GM21723 (cell line): ENCODE measurements at regions not wholly inside any gene's neighbourhood (a gene's known extent, or its start where the extent isn't known, plus 50 kb on each side); places are given as distances from the start of the nearest gene placed in this dataset.

ENCODE experiments used
- ATAC-seq: cut with Tn5 transposase; IDR thresholded peaks from one replicate; pipeline ENCODE4 v1.9.1; 2021; ENCODE audit warnings: mild to moderate bottlenecking, moderate library complexity; ENCODE audit not compliant: unreplicated experiment

DNA sequence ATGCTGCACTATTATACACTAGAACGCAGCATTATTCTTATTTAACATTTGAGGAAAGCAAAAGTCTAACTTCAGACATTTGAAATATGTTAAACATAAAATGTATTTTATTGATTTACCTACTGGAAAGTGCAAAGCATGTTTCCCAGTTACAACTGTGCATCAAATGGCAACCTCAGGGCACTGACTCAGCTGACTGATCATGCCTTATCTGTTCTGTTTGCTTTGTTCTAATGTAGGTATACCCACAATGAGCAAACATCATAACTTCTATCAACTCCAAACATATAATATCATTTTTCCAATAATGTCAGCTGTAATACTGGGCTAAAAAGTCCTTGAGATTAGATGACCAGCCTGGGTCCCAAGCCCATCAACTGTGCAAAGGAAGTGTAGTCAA lies 431.0 kb downstream of the FOXG1 start:
- ATAC-seq, result no peak

DNA sequence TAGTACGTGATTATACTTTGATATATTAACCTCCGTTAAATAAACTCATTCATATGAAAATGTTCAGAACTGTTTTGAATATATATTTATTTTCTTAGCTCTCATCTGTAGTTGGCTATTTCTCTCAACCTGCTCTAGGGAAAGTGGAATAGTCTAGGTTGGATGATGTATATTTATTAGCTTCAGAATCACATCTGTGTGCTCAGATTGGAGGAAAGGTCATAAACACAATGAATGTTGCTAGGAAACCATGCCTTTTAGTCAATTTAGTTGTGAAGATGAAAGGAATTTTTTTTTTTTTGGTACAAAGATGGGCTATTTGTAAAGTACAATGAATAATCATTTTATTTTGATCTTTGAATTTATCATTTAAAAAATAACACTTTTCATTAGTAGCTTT lies 439.1 kb downstream of the FOXG1 start:
- no peak for ATAC-seq

DNA sequence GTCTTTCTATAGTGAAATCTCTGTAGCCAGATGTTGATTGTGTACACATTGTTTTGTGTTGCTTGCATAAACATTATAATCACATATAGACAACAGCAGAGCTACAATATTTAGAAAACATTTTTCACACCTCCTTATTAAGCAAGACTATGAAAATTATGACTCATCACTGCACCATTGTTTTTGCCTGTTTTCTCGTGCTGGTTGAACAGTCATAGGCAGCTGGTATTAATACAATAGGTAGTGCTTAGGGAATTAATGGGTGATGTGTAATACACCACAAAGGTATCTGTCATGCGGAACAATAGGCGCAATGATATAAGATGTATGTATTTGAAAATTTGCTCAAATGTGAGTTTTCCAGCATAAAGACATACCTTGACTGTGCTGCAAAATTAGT lies 449.3 kb downstream of the FOXG1 start:
- no peak for ATAC-seq

DNA sequence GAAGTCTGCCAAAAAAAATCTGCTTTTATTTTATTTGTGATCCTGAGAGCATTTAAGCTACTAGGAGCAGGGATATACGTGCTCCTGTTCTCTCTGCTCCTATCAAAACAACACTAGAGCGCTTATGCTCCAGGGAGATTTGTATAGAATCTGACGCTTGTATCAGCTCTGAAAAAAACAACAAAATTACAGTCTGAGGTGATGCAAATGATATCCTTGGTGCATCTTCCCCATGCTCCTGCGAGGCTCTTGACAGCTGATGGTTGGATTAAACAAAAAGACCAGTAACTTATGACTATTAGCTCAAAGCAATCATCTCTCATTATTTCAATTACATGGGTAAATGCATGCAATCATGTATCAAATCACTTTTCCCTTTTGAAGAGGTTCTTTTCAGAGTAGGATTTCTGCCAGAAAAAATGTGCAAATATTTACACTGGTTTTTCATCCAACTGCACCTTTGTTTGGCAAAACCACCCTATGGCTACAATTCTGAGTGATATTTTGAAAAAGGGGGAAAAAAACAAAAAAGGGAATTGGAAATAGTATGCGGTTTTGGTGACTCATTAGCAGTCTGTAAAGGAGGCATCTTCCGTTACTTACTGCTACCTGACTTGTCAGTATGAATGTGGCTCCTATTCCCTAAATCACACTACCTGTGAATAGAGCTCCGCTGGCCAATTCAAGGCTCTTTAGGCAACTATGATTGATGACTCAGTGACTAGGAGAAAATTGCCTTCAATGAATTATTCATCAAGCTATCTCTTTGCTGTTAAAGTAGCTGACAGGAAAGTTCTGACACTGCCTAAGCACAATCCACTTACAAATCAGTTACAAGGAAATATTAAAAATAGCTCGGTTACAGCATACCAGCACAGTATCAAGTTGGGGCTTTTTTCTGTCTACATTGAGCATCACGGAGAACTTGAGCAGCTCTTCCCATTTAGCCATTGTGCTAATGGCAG lies 450.0 kb downstream of the FOXG1 start:
- no peak for ATAC-seq

DNA sequence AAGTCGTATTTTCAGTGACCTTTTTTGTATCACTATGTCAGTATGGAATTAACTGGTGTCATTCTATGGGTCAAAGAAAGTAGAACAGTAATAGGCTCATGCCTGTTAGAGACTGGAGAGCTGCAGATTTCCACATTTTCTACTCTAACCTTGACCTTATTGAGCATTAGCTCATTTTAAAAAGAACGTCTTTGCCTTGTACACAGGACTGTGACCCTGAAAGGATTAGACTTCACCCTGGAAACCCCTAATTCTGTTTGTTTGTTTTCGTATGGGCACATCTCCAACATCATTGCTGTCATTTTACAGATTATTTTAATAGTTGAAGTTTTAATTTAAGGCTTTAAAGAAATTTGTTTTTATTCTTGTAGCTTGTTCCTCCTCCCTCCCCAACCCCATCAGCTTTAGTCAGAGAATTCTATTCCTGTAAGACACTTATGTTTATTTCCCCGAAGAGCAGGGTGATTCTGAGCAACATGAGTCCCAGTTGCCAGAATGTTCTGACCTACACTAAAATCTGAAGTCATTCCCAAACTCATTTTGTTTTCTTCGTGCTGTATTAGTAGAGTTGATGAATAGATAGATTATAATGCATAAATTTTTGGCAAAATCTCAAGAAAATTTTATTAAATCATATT lies 451.3 kb downstream of the FOXG1 start:
- ATAC-seq, result no peak

DNA sequence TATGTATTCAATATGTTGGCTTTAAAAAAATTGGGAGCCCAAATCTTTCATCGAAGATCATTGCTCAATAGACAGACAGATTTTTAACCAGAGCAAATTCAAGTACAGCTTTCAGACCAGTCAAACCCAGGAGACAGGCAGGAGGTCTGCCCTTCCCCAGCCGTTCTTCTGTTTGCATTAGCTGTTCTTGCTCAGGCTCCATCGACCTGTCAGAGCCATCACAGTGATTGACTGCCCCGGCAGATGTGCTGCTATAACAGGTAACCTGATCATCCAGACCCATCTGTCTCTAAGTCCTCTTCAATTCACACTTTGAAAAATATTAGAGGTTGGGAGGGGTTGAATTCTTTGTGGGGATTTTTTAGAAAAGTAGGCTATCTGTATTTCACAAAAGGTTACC lies 453.5 kb downstream of the FOXG1 start:
- no peak for ATAC-seq

DNA sequence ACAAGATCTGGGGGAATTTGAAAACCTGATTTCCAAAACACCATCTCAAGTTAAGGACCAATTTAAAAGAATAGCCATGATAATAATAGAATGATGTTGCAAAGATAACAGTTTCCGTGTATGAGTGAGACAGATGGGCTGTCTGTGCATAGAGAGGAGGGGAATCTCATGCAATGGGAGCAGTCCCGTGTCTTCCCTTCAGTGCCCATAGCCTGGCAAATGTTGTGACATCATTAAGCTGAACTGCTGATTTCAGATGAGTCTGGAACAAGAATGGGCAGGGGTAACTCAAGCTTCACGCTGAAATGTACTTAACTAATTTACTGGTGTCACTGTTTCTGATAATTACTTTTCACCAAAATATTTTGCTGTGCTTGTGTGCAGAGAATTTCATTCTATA lies 454.0 kb downstream of the FOXG1 start:
- ATAC-seq, result no peak

DNA sequence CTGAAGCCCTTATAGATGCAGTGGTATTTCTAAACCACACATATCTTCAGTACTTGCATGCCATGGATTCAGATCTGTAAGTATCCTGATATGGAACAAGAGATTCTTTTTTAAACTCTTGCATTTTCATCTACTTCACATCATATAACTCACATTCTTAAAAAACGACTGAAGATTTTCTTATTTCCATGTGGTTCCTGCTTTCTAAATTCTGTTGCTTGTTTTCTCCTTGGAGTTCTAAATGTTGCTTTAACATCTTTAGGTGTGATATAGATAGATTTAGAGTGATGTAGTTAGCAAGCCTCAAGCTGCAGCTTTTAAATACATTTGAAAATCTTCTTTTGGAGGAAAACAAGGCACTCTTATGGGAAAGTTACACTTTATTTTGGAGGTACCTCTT lies 455.4 kb downstream of the FOXG1 start:
- no peak for ATAC-seq

DNA sequence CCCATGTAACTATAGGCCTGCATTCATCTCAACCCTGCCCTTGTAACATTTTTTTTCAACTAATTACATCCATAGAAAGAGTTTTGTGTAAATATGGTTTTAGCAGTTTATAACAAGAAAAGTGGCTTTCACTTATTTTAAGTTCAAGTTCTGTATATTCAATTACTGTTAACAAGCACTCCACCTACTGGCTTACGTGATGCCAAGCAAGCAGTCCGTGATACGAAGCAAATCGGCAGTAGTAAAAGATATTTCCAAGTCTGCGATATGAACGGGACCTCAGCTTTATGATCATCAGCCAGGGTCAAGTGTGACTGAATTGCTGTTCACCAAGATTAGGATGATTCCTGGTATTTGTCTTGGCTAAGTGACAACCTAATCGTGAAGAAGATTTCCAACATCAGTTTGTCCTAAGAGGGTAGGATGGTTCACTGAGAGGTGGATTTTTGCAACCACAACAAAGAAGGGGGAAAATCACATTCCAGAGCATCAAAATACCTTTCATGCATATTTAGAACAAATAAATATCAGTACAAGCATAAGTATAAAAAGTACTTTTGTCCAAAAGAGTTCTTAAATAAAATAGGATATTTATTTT lies 456.2 kb downstream of the FOXG1 start:
- no peak for ATAC-seq

DNA sequence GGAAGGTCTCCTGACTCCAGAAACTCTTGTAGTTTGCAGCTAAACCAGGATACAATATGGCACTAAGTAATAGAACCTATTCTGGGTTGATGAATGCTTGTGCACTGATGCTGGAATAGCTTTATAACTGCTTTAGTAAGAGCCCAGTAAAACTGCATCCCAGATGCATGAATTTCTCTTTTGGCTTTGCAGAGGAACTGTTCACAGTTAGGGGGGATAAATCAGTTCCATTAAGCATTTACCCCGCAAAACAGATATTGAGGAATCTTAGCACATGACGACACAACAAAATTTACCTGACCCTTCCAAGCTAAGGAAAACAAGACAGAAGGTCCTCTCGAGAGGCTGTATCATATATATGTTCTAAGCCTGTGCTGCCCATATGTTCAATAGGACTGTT lies 457.4 kb downstream of the FOXG1 start:
- no peak for ATAC-seq

DNA sequence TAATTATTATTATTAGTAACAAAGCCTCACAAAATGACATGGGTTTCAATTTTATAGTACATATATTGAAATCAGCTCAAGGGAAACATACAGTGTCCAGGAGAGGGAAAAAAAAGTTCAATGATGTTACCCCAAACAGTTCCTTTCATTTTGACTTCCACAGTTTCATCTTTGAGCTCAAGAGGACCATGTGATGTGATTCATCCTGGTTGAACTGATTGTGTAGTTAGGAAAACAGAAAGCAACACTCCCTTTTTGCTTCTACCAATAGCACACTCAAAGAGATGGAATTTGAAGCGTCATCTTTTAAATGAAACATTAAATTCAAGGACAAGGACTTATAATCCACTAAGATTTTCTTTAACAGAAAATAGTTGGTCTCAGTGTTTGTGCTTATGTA lies 461.0 kb downstream of the FOXG1 start:
- no peak for ATAC-seq

DNA sequence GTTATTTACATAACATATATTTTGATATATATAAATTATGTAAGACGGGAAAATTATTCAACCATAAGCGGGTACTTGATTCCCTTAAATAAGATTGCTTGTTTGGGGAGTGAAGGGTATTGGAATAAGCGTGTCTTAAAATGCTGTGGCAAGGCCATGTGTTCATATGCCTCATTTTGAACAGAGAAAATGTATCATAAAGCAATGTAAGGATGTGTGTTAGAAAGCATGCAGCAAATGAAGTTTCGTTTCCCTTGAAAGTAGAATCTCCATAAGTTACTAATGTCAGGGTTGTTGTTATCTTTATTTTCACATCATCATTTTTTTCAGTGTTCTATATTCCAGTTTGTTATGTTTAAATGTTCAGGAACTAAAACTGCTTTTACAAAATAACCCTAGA lies 465.6 kb downstream of the FOXG1 start:
- ATAC-seq, result no peak

DNA sequence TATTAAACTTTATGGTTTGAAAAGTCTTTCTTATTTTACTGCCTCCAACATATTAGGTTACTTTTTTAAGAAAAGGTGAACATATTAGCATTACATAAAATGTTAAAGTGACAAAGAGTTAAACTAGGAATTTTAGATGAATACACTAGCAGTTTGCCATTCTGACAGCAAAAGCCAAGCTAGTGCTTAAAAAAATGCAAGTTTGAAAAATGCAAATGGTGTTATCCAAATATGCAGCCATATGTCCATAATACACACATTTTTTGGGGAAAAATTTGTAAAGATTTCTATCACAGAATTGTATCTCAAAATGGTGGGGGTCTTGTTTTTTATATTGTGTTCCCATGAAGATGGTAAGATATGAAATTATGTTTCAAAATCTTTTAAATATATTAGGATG lies 466.1 kb downstream of the FOXG1 start:
- ATAC-seq, result no peak

DNA sequence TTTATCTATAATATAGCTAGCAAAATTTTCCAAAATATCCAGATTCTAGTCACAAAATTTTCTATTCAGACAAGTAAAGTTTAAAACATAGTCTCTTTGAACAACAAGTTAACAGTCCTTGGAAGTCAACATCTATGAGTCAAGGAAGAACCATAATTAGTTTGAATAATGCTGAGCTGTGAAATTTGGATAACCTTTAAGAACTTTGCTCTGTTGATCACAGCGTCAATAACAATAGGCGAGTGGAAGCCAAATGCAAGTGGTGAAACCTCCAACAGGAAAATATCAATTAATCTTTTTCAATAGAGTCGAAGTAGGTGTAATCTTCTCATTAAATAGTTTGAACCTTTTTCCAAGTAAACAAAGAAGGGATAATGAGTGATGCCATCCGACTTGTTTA lies 466.6 kb downstream of the FOXG1 start:
- no peak for ATAC-seq

DNA sequence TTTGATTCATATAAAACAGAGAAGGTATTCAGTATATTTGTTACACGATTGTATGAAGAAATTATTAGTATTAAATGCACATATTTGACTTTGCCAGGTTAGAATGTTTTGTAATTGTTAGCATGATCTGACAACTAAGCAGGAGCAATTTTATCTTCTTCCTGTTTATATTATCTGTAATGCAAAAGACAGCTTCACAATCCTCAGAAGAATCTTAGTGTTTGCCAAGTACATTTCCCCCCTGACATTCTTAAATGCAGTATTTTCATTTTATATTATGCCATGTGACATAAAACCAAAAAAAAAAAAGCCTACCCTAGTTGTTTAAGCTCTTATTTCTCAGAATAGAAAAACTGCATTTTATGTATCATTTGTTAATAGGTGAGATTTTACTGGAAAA lies 469.4 kb downstream of the FOXG1 start:
- no peak for ATAC-seq

DNA sequence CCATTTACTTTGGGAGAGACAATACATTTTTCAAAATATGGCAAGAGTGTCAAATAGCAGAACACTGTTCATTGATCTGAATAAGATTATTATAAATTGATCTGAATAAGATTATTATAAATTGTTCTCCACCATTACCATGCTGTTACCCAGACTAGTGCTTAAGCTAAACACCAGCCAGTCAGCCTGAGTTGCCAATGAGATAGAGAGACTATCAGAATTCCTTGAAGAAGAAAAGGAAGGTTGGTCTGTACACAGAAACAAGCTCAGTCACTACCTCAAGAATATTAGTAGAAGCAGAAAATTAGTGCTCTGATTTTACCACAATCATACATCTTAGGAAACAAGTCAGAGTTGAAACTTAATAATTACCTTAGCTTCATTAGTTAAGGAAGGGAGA lies 469.8 kb downstream of the FOXG1 start:
- ATAC-seq, result no peak

DNA sequence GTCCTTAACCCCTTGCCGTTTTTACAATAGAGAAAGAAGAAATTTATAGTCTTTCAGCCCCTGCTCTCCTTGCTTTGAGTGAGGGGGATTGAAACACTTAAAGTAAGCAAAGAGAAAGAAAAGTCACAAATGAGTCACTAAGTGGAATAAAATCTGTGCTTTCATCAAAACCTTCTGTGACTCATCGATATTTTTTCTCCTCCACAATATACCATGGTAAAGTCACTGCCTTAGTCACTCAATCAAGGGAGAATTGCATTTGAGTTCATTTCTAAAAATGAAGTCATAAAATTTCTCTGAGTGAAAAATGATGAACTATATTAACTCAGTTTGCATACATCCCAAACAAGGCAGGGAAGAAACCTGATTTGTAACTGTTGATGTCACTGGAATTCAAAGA lies 470.3 kb downstream of the FOXG1 start:
- no peak for ATAC-seq

DNA sequence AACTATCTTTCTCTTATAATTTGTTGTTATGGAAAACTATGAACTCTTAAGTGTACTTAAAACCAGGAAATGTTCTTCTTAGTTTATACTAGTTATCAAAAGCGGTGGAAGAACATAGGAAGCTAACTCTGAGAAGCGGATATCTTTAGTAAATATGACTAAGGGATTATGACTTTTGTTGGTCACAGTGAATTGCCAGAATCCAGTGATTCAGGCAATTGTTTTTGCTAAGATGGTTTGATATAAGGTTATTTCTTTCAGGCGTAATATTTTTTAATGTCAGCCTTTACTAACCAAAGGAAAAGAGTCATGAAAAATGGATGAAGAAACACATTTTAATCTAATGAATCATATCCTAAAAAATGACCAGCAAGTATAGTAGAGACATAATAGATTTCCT lies 473.5 kb downstream of the FOXG1 start:
- ATAC-seq, result no peak

DNA sequence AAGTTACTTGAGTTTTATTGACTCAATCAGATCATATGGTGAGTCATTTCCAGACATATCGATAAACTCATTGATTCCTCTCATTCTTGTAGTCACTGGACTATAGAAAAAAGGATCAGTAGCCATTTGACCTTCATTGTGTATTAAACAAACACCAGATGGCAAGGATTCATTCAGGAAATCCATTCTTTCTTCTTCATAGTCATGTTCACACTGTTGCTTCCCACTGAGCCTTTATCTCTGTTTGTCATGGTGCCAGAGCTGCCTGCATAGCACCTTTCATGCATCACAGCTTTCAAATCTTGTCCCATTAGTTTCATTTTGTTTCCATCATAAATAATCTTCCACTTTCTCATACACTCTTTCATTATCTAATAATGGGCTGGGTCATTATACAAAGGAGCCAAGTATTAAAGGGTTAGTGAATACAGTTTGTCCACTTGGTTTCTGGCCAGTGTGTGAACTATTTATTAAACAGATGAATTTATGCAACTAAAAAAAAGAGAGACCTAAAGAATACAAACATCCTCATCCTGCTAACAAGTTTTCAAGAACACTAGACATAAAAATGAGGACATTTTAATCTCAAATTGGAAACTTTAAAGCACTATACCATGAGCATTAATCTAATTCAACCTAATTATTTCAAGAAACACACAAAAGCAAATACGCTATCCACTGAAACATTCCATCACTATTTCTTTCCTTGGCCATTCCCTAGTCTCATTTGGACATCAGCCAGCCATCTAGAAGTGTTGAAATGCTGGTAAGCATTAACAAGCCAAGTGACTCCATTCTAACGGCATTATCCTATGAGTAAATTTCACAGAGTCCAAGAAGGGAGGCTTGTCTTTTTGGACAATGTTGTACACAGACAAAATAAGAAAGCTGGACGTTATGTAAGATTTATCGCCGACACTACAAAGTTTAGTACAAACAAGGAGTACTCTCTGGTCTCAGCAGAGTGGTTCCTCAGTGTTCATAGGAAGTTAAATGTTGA lies 476.5 kb downstream of the FOXG1 start:
- no peak for ATAC-seq

DNA sequence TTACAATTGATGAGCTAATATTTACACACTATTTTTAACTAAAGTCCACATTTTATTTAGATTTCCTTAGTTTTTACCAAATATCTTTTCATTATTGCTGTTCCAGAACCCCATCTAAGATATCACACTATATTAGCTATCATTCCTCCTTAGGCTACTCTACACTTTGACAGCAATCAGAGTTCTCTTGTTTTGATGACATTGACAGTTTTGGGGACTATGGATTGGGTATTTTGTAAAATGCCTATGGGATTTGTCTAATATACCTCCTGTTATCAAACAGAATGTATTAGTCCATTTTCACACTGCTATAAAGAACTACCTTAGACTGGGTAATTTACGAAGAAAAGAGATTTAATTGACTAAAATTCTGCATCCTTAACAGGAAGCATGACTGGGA lies 489.1 kb downstream of the FOXG1 start:
- ATAC-seq, result no peak

DNA sequence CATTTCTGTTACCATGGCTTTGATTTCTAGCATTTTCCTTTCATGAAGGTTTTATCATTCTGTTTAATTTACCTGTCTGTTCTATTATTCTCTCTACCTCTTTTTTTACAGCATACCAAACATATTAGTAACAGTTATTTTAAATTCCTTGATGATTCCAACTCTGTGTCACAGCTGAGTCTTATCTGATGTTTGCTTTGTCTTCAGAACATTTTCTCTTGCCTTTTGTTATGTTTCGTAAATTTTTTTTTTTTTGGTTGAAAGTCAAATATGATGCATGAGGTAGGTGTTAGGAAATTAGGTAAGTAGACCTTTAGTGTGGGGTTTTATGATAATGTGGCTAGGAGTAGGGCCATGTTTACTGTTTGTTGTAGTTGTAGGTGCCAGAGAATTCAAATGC lies 496.4 kb downstream of the FOXG1 start:
- no peak for ATAC-seq
